Left ventricle myocardium inferior (tissue), 1 donor: ENCODE measurements at regions not wholly inside any gene's neighbourhood (a gene's known extent, or its start where the extent isn't known, plus 50 kb on each side); places are given as distances from the start of the nearest gene placed in this dataset.

Experiments used
- DNase-seq: peaks from one replicate; pipeline ENCODE4 v3.0.0-alpha.2; 2020
- H3K27ac ChIP-seq: fragments of 200-600 bp; replicated peaks from 2 replicates; pipeline ENCODE4 v1.8.0; 2021
- H3K27me3 ChIP-seq: fragments of 200-600 bp; 2 replicates; pipeline ENCODE4 v1.8.0; 2021; ENCODE audit warnings: low read depth
- H3K36me3 ChIP-seq: fragments of 200-600 bp; 2 replicates; pipeline ENCODE4 v1.8.0; 2021
- H3K4me1 ChIP-seq: fragments of 200-600 bp; 2 replicates; pipeline ENCODE4 v1.8.0; 2021
- H3K4me3 ChIP-seq: fragments of 200-600 bp; 2 replicates; pipeline ENCODE4 v1.8.0; 2021; ENCODE audit warnings: mild to moderate bottlenecking, moderate library complexity
- H3K9me3 ChIP-seq: fragments of 200-600 bp; replicated peaks from 2 replicates; pipeline ENCODE4 v1.8.0; 2021
- intact Hi-C: fragments of 100-400 bp; cut with micrococcal nuclease; formaldehyde crosslinking; loops from one replicate; pipeline ENCODE4 v1.11.0; 2022
- TF ChIP-seq, protein P1 (sequence below): fragments of 200-600 bp; IDR thresholded peaks from 2 replicates; pipeline ENCODE4 v1.8.0; 2021; ENCODE audit warnings: antibody characterized with exemption, mild to moderate bottlenecking, borderline replicate concordance
- donor health status: DM: no; HTN: yes; CAD: no; lungs with severe emphysema.

DNA sequence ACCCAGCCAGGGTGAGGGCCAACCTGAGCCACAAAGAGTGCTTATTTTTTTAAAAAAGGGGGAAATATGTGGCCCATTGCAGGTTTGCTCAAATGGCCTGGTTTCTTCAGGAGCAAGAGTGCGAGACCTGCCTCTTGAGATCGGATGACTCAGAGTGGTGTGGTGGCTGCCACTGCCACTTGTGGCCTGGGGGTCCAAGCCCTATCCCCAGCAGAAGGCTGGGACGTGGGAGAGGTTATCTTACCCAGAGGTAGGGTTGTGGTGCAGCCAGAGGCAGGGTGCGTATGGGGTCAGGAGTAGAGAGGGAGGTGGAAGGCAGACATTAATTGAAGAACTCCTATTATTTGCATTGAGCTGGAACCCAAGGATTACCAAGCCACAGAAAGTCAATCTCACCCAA, 83.2 kb upstream of the SMAD3 start:
- no peak for DNase-seq
- Histone ChIP-seq H3K9me3 (no peaks in the 10 kb centered on the region), H3K27ac (no peak overlapping the region), H3K4me3 (no peak overlapping the region), H3K27me3 (no peaks in the 10 kb centered on the region), H3K36me3 (no peaks in the 10 kb centered on the region), H3K4me1 (no peaks in the 10 kb centered on the region)
- intact Hi-C loops = no loop called here
- TF ChIP-seq, protein P1, sequence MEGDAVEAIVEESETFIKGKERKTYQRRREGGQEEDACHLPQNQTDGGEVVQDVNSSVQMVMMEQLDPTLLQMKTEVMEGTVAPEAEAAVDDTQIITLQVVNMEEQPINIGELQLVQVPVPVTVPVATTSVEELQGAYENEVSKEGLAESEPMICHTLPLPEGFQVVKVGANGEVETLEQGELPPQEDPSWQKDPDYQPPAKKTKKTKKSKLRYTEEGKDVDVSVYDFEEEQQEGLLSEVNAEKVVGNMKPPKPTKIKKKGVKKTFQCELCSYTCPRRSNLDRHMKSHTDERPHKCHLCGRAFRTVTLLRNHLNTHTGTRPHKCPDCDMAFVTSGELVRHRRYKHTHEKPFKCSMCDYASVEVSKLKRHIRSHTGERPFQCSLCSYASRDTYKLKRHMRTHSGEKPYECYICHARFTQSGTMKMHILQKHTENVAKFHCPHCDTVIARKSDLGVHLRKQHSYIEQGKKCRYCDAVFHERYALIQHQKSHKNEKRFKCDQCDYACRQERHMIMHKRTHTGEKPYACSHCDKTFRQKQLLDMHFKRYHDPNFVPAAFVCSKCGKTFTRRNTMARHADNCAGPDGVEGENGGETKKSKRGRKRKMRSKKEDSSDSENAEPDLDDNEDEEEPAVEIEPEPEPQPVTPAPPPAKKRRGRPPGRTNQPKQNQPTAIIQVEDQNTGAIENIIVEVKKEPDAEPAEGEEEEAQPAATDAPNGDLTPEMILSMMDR = no peak

DNA sequence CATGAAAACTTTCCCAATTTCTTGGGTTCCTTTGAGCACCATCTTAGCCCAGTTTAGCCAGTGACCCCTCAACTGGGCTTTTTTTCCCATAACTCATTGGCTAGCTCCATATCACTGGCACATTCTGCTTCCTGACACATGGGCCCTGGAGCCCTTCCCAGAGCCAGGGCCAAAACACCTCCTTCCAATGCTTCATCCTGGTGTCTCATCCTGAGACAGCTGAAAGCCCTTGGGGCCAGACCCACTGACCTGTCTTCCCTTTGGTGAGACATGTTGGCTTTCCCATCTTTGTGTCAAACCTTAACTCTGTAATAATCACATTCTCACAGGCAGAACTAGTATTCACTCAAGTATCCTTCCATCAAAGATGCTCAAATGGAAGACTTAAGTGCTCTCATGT, 82.6 kb upstream of the SMAD3 start:
- intact Hi-C loops = no loop called here
- no peak for DNase-seq
- Histone ChIP-seq H3K4me1 (no peaks in the 10 kb centered on the region), H3K36me3 (no peaks in the 10 kb centered on the region), H3K27ac (no peak overlapping the region), H3K9me3 (no peaks in the 10 kb centered on the region), H3K27me3 (no peaks in the 10 kb centered on the region), H3K4me3 (no peak overlapping the region)
- TF ChIP-seq, protein P1 = no peak

DNA sequence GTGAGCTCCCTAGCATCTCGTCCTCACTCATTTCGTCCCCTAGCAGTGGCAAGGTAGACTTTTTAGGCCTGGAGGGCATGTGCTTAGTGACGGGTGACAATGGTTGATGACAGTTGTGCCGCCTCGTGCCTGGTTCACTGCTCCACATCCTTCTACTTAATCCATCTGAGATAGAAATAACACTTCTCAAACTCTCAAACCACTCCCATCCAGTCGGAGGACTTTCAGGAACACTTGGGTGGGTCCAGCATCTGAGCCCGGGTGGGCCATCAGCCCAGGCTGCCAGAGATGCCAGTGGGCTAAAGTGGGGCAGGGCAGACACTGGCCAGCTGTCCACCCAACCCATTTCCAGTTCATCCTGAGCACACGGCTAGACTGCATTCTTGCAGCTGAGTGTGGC, 79.7 kb upstream of the SMAD3 start:
- no peak for DNase-seq
- Histone ChIP-seq H3K4me3 (no peak overlapping the region), H3K27ac (no peak overlapping the region), H3K27me3 (no peaks in the 10 kb centered on the region), H3K36me3 (no peaks in the 10 kb centered on the region), H3K4me1 (no peaks in the 10 kb centered on the region), H3K9me3 (peaks cover 20% of the 10 kb centered on the region)
- intact Hi-C loops = no loop called here
- TF ChIP-seq, protein P1 = no peak

DNA sequence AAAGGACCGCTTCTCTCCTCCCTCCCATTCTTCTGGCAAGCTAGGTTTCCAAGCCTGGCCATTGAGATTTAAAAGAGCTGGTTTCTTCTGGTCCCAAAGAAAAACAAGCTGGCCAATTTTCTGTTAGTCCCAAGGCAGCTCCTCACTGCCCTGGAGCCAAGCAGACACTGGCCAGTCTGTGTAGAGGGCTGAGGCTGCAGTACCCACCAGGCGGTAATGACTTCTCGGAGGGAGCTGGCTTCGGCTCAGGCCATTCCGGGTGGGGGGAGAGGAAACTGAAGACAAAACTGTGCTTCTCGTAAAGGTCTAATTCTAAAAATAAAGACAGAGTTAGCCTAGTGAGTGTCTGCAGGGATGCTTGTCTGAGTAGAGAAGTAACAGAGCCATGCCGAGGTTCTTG, 78.5 kb upstream of the SMAD3 start:
- TF ChIP-seq, protein P1 = no peak
- Histone ChIP-seq H3K9me3 (peaks cover 22% of the 10 kb centered on the region), H3K27ac (no peak overlapping the region), H3K27me3 (no peaks in the 10 kb centered on the region), H3K36me3 (no peaks in the 10 kb centered on the region), H3K4me3 (no peak overlapping the region), H3K4me1 (no peaks in the 10 kb centered on the region)
- no peak for DNase-seq
- intact Hi-C loops = no loop called here

DNA sequence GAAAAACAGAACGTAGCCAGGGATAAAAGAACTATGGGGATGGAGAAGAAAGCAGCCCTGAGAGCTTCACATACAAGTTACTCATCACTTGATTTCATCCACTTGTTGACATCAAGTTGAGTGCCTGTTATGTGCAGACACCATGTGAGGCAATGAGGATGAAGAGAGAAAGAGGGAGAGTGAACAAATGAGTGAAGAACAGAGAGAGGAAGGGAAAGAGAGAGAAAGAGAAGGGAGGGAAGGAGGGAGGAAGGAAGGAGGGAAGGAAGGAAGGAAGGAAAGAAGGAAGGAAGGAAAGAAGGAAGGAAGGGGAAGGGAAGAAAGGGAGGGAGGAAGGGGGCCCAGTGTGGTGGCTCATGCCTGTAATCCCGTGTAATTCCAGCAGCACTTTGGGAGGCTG, 72.3 kb upstream of the SMAD3 start:
- intact Hi-C loops = no loop called here
- Histone ChIP-seq H3K36me3 (no peaks in the 10 kb centered on the region), H3K27me3 (no peaks in the 10 kb centered on the region), H3K9me3 (peaks cover 23% of the 10 kb centered on the region), H3K4me3 (no peak overlapping the region), H3K4me1 (no peaks in the 10 kb centered on the region), H3K27ac (no peak overlapping the region)
- DNase-seq = no peak
- TF ChIP-seq, protein P1 = no peak
